GM13977 (cell line): ENCODE measurements at regions not wholly inside any gene's neighbourhood (a gene's known extent, or its start where the extent isn't known, plus 50 kb on each side); places are given as distances from the start of the nearest gene placed in this dataset.
"Not testable (repeated sequence)": the region's sequence is repeated elsewhere in the genome, so short reads cannot be mapped to it uniquely, and the experiment has no call there.

Experiments used
- DNase-seq: peaks from one replicate; pipeline ENCODE4 v3.0.0; 2012; ENCODE audit warnings: low spot score
- in situ Hi-C: fragments of 300-500 bp; cut with MboI; formaldehyde crosslinking; loops from one replicate; pipeline ENCODE4 v1.12.0; 2022; ENCODE audit warnings: low sequenced_read_pairs, low pct_unique_long_range_greater_than_20kb, mixed read lengths, inconsistent platforms; ENCODE audit not compliant: unreplicated experiment
- TF ChIP-seq, protein P1 (sequence below): IDR thresholded peaks from 2 replicates; pipeline ENCODE4 v1.5.1; 2012; ENCODE audit warnings: mild to moderate bottlenecking, control low read depth; ENCODE audit not compliant: insufficient read depth; ENCODE audit errors: extremely low read depth, missing control alignments

DNA sequence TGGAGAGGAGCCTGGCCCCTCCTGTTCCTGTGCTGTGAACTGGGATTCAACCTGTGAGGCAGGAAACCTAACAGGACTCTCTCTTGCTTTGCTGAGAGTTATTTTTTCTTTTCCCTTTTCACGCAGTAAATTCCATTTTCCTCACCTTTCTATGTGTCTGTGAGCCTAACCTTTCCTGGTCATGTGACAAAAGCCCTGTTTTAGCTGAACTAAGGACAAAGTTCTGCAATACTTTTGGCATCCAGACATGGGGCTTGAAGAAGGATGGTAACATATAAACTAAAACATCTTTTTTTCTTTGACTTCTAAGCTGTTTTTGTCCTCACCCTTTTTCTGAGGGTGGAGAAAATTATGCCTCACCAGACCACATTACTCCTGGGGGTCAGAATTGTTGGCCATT lies 368.5 kb downstream of the HTR1B start:
- TF ChIP-seq, protein P1, sequence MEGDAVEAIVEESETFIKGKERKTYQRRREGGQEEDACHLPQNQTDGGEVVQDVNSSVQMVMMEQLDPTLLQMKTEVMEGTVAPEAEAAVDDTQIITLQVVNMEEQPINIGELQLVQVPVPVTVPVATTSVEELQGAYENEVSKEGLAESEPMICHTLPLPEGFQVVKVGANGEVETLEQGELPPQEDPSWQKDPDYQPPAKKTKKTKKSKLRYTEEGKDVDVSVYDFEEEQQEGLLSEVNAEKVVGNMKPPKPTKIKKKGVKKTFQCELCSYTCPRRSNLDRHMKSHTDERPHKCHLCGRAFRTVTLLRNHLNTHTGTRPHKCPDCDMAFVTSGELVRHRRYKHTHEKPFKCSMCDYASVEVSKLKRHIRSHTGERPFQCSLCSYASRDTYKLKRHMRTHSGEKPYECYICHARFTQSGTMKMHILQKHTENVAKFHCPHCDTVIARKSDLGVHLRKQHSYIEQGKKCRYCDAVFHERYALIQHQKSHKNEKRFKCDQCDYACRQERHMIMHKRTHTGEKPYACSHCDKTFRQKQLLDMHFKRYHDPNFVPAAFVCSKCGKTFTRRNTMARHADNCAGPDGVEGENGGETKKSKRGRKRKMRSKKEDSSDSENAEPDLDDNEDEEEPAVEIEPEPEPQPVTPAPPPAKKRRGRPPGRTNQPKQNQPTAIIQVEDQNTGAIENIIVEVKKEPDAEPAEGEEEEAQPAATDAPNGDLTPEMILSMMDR, result no peak
- no peak for DNase-seq
- in situ Hi-C loops, result no loop called here

DNA sequence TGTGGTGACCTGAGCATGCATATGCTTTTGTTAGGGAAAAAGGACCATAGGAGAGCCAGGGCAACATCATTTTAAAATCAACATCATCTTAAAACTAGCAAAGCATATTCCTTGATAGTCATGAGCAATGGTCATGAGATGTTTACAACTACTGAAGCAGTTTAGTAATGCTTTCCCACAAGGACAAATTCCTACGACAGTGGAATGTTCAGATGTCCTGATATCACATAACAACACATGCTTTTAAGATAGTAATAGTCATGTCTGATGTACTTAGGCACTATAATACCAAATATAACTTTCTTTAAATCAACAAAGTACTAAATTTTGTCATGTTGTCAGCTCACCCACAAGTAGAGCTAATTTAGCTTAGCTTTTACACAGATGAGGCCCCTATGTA lies 370.3 kb downstream of the HTR1B start:
- TF ChIP-seq, protein P1, result no peak
- no peak for DNase-seq
- in situ Hi-C loops, result no loop called here

DNA sequence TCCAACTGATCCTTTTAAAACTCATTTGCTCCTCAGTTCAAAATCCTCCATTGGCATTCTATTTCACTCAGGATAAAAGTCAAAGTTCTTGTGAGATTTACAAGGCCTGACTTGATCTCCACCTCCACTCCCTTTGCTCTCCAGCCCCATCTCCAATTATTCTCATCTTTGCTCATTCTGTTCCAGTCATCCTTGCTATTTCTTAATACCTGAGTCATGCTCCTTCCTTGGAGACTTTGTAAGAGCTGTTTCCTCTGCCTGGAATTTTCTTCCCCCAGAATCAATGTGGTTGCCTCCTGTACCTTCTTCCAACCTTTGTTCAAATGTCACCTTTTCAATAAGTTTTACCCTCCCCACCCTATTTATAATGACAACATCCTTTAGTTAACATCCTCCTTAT lies 373.5 kb downstream of the HTR1B start:
- DNase-seq, result no peak

DNA sequence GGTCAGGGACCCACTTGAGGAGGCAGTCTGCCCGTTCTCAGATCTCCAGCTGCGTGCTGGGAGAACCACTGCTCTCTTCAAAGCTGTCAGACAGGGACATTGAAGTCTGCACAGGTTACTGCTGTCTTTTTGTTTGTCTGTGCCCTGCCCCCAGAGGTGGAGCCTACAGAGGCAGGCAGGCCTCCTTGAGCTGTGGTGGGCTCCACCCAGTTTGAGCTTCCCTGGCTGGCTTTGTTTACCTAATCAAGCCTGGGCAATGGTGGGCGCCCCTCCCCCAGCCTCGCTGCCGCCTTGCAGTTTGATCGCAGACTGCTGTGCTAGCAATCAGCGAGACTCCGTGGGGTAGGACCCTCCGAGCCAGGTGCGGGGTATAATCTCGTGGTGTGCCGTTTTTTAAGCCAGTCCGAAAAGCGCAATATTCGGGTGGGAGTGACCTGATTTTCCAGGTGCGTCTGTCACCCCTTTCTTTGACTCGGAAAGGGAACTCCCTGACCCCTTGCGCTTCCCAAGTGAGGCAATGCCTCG lies 375.4 kb downstream of the HTR1B start:
- in situ Hi-C loops, DNase-seq: not testable (repeated sequence)

More for the DNA sequence above, 373.5 kb downstream of the HTR1B start:
- in situ Hi-C loops, result no loop called here
- TF ChIP-seq, protein P1, result no peak

DNA sequence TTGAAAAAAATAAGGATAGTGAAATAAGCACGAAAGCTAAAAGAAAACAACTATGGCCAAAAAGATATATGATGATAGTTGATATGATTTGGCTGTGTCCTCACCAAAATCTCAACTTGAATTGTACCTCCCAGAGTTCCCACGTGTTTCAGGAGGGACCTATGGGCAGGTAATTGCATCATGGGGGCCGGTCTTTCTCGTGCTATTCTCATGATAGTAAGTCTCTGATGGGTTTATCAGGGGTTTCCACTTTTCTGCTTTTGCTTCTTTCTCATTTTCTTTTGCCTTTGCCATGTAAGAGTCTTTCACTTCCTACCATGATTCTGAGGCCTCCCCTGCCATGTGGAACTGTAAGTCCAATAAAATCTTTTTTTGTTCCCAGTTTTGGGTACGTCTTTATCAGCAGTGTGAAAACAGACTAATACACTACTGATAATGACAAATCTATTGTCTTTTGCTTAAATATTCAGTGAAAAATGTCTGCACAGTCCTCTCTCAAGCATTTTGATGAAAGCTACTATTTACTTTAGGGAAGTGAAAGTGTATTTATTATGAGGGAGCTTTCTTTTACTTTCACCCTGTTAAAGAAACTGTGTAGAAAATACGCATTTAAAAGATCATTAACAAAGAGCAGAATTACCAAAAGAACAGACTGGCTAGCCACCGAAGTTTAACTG lies 389.1 kb downstream of the HTR1B start:
- no peak for DNase-seq
- TF ChIP-seq, protein P1, result no peak
- in situ Hi-C loops, result no loop called here

DNA sequence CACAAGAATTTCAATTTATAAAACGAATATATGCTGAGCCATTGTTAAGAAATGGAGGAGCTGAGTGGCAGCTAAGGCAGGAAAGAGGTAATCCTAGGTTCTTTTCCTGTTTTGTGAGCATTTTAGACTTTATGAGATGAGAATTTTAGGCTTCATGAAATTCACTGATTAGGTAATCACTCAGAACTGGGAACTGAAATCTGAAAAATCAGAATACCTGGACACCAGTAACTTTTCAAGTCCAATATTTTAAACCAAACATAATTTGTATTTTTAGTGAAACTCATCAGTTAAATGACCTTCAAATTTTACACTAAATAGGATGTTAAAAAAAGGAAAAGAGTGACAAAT lies 389.9 kb downstream of the HTR1B start:
- in situ Hi-C loops, result no loop called here
- DNase-seq, result no peak
- TF ChIP-seq, protein P1, result no peak

DNA sequence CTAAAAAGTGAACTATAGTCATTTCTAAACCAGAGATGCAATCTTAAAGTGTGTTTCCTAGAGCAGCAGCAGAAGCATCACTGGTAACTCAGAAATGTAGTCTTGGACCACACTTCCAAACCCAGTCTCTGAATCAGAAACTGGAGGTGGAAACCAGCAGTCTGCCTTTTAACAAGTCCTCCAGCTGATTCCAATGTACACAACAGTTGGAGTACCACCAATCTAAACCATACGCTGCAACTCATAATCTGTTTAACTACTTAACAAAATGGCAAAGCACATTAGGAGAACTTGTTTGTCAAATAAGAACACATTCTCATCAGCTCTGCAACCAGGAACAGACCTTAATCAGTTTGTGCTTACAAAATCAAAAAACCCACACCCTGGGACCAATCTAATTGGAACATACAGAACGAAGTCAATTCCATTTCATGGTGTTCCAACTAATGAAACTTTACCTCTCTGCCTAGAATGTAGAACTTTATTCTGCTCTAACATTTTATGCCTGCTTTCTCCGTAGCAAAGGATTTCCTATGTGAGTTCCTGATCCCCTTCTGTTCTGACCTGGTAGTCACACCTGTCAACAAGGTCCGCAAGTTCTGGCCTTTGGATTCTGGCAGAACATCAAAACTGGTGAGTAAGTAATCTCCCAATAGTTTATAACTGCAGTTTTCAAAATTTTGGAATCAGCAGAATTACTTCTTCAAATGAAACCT lies 390.4 kb downstream of the HTR1B start:
- TF ChIP-seq, protein P1, result no peak
- no peak for DNase-seq
- in situ Hi-C loops, result no loop called here
